ENCODE measurements at regions not wholly inside any gene's neighbourhood (a gene's known extent, or its start where the extent isn't known, plus 50 kb on each side); places are given as distances from the start of the nearest gene placed in this dataset.
"Not testable (repeated sequence)": the region's sequence is repeated elsewhere in the genome, so short reads cannot be mapped to it uniquely, and the experiment has no call there.

DNA sequence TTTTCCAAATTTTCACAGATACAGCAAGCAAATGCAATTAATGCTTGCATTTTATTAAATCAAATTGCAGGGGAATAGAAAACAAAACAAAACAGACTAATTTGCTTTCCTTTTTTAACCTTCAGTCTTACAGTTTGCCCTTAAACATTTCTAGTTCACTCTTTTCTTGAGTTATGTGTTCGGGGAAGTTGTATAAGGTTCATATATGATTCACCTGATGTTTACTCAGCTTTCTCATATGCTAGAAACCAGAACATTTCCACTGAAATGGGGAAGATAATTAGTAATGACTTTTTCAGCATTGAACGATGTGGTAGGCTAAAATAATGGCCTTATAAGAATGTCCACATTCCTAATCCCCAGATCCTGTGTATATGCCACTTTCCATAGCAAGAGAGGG, 176.2 kb upstream of the NBPF9 start:
- not testable (repeated sequence) for DNase-seq

DNA sequence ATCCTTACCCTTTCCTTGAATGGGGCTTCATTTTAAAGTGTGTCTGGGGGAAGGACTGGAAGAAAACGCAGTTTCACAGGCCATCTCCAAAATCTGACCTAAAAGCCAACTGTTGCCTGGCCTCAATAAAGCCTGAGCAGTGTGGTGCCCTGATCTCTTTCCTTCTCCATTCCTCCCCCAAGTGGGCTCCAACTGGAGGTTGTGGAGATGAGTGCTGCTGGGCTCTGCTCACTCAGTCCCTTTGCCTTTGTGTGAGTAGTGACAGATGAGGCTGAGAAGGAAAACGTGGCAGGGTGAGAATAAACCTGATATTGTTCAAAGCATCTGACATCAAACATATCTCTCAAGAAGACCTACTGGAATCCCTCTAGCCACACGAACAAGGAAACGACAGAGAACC, 181.4 kb upstream of the NBPF9 start:
- not testable (repeated sequence) for DNase-seq

DNA sequence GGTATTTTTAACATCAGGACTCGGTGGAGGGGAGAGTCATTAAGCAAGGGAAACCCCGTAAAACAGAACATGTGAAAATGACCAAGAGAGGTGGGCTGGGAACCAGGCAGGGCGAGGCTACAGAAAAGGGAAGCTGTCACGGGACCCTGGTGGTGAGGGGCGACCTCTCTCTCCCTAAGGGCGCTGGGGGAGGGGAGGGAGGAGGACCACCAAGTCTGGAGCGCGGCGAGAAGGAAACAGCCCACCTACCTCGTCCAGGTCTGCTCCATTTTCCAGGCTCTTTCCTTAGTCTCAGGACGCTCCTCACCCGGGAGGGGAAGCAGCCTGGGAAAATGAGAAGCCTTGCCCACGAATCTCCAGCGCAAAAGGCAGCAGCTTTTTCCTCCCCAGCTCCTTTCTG, 181.9 kb upstream of the NBPF9 start:
- not testable (repeated sequence) for DNase-seq

DNA sequence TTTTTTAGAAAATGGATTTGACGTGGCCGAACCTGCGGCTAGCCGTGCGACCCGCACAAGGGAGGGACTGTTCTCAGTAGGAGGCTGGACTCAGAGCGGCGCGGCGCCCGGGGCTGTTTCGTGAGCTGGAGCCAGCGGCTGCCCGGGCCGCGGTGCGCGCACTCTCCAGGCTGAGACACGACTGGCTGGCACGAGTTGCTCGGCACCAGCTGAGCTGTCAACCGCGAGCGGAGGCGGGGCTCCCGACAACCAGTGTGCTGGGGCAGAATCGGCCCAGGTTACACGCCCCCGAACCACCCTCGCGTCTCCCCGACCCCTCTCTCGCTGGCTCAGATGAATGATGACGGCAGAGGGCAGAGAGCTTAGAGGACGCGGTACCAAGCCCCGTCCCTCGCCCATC, 182.3 kb upstream of the NBPF9 start:
- peak; percentile 43 to 59 for DNase-seq

DNA sequence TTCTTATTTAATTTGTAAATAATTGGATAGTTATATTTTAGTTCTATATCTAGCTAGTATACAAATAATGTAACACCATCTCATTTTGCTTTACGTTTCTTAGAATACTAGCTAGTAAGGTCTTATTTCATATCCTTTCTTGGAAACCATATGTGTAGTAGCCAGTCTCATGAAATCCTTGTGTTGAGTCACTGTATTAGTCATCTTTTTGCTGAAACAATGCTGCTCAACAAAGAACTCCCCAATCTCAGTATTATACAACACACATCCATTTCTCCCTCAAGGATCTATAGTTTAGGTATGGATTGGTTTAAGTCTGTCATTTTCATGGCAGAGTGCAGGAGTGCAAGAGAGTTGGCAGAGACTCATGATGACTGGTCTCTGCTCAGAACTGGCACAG, 185.2 kb upstream of the NBPF9 start:
- not testable (repeated sequence) for DNase-seq

DNA sequence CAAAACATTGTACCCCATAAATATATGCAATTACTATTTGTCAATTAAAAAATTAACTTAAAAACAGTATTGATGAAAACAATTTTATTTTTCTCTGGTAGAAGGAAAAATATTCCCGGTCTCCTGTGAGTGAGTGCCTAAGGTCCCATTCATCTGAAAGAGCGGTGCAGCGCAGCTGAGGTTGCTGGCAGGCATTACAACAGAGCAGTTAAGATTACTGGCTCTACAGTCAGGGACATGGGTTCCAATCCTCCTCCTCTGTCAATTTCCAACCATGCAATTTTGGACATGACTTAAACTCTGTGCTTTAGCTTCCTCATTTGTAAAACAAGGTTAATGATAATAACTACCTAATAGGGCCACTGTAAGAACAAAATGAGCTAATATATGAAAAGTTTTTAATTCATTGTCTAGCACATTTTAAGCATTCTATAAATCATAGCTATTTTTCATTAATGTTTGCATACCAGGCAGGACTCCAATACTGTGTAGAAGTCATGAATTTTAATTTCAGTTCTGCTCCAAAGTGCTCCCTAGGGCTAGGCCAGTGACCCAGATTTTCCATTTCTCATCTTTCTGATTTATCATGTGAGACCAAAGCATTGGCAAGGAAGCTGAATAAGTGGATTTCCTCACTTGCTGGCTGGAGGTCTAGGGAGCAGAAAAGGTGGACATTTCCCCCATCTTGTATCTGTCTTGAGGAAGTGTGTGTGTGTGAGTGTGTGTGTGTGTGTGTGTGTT, 174.2 kb upstream of the NBPF19 start:
- not testable (repeated sequence) for DNase-seq

DNA sequence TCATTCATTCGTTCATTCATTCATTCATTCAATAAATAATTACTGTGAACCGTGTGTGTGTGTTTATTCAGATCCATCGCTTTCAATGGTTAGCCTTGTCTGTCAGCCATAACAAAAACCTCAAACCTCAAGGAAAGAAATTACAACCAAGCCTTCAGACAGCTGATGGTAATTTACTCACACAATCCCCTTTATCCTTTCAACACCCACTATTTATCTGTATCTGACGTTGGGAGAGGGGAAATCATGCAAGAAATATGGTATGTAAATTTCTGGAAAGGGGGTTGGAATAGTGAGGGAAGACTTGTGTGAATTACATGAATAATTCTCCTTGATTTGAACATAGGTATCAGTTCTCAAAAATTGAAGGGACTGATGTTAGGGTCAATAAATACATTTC, 173.6 kb upstream of the NBPF19 start:
- not testable (repeated sequence) for DNase-seq

DNA sequence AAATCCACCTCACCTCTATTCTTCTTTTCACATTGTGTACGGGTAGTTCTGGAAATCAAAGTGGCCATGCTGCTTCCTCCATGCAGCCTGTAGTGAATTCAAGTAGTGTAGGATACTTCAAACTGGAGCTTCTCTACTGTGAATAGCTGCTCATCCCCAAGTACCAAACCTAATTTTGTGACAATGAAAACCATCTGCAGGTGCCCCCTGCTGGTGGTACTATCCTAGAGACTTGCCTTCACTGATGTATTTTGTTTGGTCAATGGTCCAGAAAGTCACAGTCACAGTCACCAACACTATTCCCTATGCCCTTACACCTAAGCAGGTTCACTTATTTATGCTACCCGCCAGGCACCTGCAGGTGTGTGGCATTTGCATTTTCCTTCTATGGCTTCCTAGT, 170.0 kb upstream of the NBPF19 start:
- DNase-seq = not testable (repeated sequence)

DNA sequence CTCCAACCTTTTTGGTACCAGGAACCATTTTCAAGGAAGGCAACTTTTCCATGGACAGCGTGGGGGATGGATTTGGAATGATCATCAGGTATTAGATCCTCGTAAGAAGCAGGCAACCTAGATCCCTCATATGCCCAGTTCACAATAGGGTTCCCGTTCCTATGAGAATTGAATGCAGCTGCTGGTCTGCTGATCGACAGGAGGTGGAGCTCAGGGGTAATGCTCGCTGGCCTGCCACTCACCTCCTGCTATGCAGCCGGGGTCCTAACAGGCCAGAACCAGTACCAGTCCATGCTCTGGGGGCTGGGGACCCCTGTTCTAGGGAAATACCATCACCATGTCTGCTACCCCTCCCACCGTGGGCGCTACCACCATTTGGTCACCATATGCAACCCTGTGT, 167.2 kb upstream of the NBPF19 start:
- not testable (repeated sequence) for DNase-seq

DNA sequence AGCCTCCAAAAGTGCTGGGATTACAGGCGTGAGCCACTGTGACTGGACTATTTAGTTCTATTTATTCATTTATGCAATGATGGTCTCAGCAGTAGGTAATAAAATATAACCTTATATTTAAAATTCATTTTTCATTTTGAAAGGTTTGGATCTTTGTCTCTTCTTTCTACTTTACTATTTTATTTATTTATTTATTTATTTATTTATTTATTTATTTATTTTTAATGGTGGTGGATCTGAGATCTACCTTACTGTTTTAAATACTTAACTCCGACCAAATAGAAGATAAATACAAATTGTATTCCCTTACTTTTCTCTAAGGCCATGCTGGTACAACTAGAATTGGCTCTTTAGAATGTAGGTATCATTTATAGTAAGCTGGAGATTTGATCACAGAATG, 159.9 kb upstream of the NBPF19 start:
- DNase-seq = not testable (repeated sequence)

DNA sequence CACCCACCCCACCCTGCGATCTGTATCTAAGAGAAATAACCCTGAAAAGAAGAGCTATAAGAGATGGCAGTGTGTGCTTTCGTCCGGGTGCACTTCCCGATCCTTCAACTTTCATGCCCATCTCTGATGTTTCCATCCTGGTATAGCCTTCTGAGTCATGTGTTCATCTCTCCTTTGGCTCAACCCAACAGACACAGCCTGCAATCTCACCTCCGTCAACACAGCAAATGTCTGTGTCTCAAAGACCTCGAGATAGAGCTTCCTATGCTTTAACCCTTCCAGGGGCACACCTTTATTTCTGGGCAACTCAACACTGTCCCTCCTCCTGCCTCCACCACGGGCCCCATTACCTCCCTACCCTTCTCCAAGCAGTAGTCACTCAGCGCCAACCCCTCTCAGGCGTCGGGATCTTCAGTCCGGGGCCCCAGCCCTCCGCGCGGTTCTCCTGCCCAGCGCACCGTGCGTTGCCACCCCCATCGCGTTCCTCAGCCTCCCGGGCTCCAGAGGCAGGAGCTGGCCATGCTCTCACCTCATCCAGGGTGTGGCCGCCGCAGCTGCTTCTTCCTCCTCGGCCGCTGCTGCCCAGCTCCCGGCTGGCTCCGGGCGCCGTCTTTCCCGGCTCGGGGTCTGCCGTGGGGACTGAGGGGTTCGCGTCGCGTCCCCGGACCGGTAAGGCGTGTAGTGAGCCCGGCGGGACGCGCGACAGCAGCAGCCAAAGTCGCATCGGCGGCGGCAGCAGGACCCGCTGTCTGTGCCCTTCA, 153.7 kb upstream of the NBPF19 start:
- not testable (repeated sequence) for DNase-seq

DNA sequence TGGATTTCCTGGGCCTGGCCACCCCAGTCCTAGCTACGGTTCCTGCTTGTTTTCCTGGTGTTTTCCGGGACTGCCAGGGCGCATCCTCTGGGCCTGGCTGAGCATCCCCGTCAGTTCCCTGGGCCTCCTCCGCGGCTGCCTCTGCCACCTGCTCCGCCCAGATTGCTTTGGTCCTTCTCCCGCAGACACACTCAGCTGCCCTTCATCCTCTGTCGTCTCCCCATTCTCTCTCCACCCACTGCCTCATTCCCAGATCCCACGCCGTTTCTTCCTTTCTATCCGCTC, 153.2 kb upstream of the NBPF19 start:
- not testable (repeated sequence) for DNase-seq

DNA sequence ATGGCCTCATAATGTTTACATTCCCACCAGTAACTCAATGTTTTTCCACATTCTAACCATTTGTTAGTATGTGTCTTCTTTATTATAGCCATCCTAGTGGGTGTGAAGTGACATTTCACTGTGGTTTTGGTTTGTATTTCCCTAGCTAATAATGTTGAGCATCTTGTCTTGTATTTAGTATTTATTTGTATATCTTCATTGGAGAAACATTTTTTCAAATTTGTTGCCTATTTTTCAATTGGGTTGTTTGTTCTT, 144.8 kb upstream of the NBPF19 start:
- not testable (repeated sequence) for DNase-seq

DNA sequence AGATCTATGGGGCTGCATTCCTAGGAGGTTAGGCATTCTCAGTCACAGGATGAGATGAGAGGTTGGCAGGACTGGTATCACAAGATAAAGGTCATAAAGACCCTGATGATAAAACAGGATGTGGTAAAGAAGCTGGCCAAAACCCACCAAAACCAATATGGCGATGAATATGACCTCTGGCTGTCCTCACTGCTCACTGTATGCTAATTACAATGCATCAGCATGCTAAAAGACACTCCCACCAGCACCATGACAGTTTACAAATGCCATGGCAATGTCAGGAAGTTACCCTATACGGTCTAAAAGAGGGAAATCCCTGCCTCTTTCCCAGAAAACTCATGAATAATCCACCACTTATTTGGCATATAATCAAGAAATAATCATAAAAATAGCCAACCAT, 138.8 kb upstream of the NBPF19 start:
- not testable (repeated sequence) for DNase-seq

DNA sequence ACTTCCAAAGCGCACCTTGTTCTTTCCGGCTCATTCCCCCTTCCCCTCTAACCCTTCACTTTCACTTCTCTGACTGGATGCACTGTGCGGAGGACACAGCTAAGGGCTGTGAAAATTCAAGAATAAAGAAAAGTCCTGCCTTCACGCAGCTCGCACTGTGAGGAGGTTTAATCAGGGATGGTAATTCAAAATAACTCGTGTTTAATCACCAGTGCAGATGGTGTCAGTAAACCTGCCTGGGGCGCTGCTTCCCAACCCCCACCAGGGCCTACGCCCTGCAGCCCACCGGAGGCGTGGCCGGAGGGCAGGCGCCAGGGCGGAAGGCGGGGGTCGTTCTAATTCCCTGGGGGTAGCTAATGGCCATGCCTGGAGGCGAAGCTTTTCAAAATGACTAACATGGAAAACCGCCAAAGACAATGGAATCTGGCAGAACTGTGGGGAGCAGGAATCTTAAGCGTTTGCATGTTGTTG, 136.6 kb upstream of the NBPF19 start:
- not testable (repeated sequence) for DNase-seq

DNA sequence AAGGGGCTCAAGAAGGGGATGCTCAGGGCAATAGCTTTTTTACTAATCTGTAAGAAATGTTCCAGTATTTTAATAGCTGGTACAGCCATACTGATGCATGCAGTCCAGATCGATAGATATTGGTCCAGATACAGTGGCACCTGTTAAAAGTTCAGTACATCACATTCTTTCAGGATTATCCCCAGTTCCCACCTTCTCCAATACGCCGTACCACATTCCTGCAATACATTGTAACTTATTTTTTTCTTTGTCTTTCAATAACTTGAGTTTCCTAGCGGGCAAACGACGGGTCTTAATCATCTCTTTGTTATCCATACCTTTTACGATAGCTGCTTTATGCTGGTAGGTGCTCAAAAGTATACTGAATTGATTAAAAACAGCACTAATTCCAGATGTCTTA, 136.1 kb upstream of the NBPF19 start:
- not testable (repeated sequence) for DNase-seq

DNA sequence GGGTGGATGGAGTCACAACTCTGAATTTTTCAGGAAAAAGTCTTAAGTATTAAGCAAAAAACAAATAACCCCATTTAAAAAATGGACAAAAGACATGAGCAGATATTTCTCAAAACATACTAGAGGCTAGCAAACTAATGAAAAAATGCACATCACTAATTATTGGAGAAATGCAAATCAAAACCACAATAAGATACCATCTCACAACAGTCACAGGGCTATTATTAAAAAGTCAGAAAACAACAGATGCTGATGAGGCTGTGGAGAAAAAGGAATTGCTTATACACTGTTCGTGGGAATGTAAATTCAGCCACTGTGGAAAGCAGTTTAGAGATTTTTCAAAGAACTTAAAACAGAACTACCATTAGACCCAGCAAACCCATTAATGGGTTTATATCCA, 125.4 kb upstream of the NBPF19 start:
- not testable (repeated sequence) for DNase-seq

DNA sequence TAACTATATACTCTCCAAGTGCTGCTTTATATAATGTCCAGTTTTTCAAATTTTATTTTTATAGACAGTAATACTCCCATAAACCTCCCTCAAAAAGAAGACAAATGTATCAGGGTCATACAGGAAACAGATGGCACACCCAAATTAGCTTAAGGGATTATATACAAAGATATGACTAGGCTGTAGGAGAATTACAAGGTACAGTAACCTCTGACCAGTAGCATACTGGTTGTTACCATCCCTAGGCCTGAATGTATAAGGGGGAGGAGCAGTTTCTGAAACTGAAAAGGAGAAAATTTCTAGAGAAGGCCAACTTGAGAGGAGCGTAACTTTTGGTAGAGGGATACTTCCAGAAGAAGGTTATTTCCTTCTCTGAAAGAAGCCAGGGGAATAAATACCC, 122.6 kb upstream of the NBPF19 start:
- not testable (repeated sequence) for DNase-seq

DNA sequence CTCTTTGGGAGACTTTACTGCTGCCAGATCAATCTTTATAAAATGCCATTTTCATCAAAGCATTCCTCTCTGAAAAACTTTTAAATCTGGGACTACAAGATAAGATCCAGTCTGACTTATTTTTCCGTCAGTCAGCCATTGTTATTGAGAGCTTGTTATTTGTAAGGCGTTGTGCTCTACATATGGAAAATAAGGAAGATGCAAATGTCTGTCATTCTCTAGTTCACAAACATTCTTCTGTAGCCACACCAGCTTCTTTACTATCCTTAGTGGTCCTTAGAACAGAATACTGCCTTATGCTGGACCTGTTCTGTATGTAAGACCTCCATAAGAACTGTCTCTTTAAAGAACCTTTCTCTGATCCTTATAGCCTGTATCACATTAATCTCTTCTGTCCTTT, 120.3 kb upstream of the NBPF19 start:
- not testable (repeated sequence) for DNase-seq

DNA sequence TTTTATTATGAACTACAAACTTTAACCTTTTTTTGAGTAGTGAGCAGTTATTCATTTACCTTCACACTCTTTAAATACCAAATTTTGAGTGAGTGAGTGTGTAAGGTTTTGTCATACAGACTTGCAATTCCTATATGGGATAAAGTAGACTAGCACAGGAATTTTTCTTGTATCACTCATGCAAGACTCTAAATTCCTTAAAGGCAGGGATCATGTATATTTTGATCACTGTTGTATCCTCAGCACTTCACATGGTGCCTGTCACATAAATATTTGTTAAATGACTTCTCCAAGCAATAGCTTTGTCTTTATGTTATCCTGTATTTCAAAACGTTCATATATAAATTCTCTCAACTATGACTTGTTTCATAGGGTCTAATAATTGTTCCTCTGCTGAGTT, 119.1 kb upstream of the NBPF19 start:
- DNase-seq = not testable (repeated sequence)

DNA sequence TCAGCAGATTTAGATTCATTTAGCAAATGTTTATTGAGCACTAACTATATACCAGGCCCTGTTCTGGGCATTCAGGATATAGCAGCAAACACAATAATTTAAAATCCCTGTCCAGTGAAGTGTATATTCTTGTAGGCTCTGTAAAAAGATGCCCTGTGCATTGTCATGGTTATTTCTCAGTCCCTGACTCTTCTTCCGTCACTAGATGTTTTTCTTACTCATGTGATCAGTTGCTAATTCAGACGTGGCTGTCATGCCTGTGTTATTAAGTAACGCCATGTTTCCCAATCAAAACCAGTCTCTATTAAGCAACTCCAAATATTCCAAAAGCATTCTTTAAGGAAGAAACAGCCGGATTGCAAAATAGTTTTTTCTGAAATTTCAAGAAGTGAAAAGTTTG, 118.7 kb upstream of the NBPF19 start:
- DNase-seq = not testable (repeated sequence)

DNA sequence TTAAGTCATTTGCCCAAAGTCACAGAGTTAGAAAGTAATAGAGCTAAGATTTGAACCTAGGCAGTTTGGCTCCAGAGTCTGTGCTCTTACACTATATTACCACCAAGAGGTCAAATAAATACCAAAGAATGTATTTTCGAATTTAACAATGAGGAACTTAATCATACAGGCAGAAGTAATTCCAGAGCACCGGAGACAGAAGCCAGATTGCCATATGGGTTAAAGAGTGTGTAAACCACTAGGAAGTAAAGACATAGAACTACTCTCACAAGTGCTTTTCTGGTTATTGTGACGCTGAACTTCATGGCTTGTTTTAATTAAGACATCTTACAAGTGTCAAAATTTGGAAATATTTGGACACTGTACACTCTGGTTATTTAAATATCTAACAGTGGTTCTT, 114.5 kb upstream of the NBPF19 start:
- DNase-seq = not testable (repeated sequence)

DNA sequence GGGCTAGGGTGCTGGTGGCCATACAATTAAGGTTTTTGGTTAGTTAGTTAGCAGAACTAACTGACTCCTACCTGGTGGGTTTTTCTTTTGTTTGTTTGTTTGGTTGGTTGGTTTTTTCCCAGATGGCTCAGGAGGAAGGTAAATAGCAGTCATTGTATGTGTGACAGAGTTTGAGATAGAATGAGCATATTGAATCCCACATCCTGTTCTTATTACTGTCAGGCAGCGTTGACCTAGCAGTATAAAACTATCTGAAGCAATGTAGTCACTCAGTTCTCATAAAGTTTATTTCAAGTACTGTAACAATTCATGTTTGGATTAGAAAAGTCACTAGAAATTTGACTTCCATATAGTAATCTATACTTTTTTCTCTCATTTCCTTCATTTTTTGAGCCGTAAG, 113.5 kb upstream of the NBPF19 start:
- DNase-seq = not testable (repeated sequence)

DNA sequence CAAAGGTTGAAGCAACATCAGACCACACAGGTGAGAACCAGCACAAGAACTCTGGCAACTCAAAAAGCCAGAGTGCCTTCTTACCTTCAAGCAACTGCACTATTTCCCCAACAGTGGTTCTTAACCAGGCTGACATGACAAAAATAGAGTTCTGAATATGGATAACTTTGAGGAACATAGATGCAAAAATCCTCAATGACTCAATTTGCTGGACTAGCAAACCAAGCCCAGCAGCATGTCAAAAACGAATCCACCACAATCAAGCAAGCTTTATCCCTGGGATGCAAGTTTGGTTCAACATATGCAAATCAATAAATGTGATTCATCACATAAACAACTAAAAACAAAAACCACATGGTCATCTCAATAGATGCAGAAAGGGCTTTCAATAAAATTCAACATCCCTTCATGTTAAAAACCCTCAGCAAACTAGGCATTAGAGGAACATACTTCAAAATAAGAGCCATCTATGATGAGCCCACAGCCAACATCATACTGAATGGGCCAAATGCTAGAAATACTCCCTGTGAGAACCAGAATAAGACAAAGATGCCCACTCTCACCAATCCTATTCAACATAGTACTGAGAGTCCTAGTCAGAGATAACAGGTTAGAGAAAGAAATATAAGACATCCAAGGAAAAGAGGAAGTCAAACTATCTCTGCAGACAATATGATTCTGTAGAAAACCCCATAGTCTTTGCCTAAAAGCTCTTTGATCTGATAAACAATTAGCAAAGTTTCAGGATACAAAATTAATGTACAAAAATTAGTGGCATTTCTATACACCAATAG, 110.5 kb upstream of the NBPF19 start:
- DNase-seq = not testable (repeated sequence)
